ENCODE measurements at regions not wholly inside any gene's neighbourhood (a gene's known extent, or its start where the extent isn't known, plus 50 kb on each side); places are given as distances from the start of the nearest gene placed in this dataset.

DNA sequence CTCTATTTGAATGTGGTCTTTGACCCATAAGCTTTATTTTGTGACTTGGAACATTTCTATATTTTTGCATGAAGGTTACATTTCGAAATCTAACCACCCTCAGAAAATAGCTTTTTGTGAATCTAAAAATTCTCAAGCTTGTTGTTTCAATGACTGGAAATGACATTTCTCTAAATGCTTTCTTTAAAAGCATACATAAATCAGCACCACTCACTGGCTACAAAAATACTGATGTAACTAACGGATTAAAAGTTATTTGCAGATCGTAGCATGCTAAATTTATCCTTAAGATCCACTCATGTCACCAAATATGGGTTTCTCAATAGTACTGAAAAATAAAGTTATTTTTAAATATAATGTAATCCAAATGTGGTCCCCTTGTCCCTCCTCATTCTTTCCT, 55.2 kb upstream of the ACAN start:
- H3K4me1 Mint-ChIP-seq (ENCODE audit: low read depth in 2 of 2), result no peaks in the 10 kb centered on the region
- H3K36me3 Mint-ChIP-seq (ENCODE audit: insufficient read depth), result no peaks in the 10 kb centered on the region
- peaks cover 41 to 65% of the 10 kb centered on the region in 2 donors for H3K27me3 Mint-ChIP-seq
- DNase-seq (no peak), ATAC-seq (replicated peaks) (no peak)
- no peaks in the 10 kb centered on the region for H3K9me3 Mint-ChIP-seq
- no peak overlapping the region for H3K27ac Mint-ChIP-seq
- H3K4me3 Mint-ChIP-seq, result no peak overlapping the region

DNA sequence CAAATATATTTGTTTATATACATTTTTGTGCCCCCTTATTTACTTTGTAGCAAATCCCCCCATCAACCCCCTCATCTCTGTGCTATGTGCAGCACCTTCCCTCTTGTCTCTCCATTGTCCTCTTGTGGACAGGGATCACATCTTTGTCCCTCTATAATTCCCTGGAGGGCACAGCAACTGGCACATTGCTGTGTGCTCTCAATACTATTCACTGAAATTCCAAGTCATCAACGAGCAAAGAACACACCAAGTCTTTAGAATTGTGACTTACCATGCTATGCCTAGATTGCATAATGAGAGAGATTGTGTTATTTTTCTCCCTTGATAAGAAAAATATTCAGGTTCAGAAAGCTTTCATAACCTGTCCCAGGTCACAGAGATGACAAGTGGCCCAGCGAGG, 54.6 kb upstream of the ACAN start:
- DNase-seq, result no peak
- H3K36me3 Mint-ChIP-seq (ENCODE audit: insufficient read depth), result no peaks in the 10 kb centered on the region
- H3K4me3 Mint-ChIP-seq, result no peak overlapping the region
- no peak overlapping the region for H3K27ac Mint-ChIP-seq
- no peaks in the 10 kb centered on the region for H3K4me1 Mint-ChIP-seq (ENCODE audit: low read depth in 2 of 2)
- H3K9me3 Mint-ChIP-seq, result no peaks in the 10 kb centered on the region
- no peak for ATAC-seq (replicated peaks)
- H3K27me3 Mint-ChIP-seq, result peaks cover 44 to 61% of the 10 kb centered on the region in 2 donors

DNA sequence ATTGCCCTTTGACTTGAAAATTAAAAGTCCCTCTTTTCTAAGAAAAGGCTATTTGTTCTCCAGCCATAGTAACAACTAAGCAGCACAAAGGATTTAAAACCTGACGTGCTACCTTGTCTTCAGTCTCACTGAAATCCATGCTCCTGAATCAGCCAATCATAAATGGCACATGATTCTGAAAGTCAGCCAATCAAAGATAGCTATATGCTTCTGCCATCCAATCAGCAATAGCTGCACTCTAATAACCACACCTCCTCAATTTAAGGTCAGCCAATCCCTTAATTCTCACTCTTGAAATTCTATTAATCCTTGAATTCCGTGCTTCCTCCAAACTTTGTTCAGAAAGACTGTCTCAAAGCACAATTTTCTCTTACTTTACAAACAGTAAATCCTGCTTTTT, 53.5 kb upstream of the ACAN start:
- Mint-ChIP-seq H3K4me1 (ENCODE audit: low read depth in 2 of 2) (no peaks in the 10 kb centered on the region), H3K4me3 (no peak overlapping the region), H3K27ac (no peak overlapping the region), H3K27me3 (peaks cover 48 to 51% of the 10 kb centered on the region in 2 donors), H3K9me3 (no peaks in the 10 kb centered on the region), H3K36me3 (ENCODE audit: insufficient read depth) (no peaks in the 10 kb centered on the region)
- no peak for ATAC-seq (replicated peaks)
- DNase-seq, result no peak

DNA sequence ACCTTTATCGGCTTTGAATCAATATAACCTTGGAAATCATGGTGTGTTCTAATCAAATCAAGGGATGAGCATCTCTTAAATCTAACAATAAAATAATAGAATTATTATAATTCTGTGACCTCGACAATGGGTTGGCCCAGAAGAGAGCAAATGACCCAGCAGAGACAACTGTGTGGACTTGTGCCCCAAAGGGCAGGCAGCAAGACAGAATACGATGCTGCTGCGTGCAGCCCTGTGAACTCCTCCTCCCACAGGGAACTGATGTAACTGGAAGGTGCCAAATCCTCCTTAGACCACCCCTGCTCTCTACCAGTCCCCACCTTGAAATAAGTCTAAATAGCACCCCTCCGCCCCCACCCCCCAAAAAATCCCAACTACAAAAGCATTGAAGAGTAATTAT, 50.7 kb upstream of the ACAN start:
- H3K4me1 Mint-ChIP-seq (ENCODE audit: low read depth in 2 of 2), result no peaks in the 10 kb centered on the region
- ATAC-seq (replicated peaks) (no peak), DNase-seq (no peak)
- no peaks in the 10 kb centered on the region for H3K9me3 Mint-ChIP-seq
- H3K36me3 Mint-ChIP-seq (ENCODE audit: insufficient read depth), result no peaks in the 10 kb centered on the region
- H3K27ac Mint-ChIP-seq, result no peak overlapping the region
- H3K27me3 Mint-ChIP-seq, result peaks cover 53 to 57% of the 10 kb centered on the region in 2 donors
- no peak overlapping the region for H3K4me3 Mint-ChIP-seq

- Mint-ChIP-seq H3K4me3 (no peak overlapping the region), H3K36me3 (ENCODE audit: insufficient read depth) (no peaks in the 10 kb centered on the region), H3K27me3 (peaks cover 53 to 57% of the 10 kb centered on the region in 2 donors), H3K9me3 (no peaks in the 10 kb centered on the region), H3K27ac (no peak overlapping the region), H3K4me1 (ENCODE audit: low read depth in 2 of 2) (no peaks in the 10 kb centered on the region)
- DNase-seq (no peak), ATAC-seq (replicated peaks) (no peak)
These were observed 50.3 kb upstream of the ACAN start for GRCh38 chr15:88752951-88753350.

Data from effector memory CD8-positive, alpha-beta T cell (primary cell).